Subcutaneous abdominal adipose tissue (tissue), 5 donors: ENCODE measurements at regions not wholly inside any gene's neighbourhood (a gene's known extent, or its start where the extent isn't known, plus 50 kb on each side); places are given as distances from the start of the nearest gene placed in this dataset.

ENCODE experiments used
- H3K27ac ChIP-seq: one replicate; pipeline ENCODE4 v1.7.0; 2013; ENCODE audit warnings: low read depth, mild to moderate bottlenecking, inconsistent platforms, low read length, moderate library complexity
- H3K27me3 ChIP-seq, 5 donors: one replicate each; pipeline ENCODE4 v1.7.0; 2013; ENCODE audit warnings: low read length in 5 of 5, inconsistent platforms in 1 of 5; ENCODE audit not compliant: control insufficient read depth in 5 of 5, insufficient read depth in 4 of 5
- H3K36me3 ChIP-seq, 5 donors: one replicate each; pipeline ENCODE4 v1.7.0; 2013; ENCODE audit warnings: low read length in 5 of 5; ENCODE audit not compliant: control insufficient read depth in 5 of 5, insufficient read depth in 5 of 5
- H3K4me1 ChIP-seq, 5 donors: one replicate each; pipeline ENCODE4 v1.7.0; 2013; ENCODE audit warnings: low read length in 5 of 5, mild to moderate bottlenecking in 3 of 5, moderate library complexity in 1 of 5; ENCODE audit not compliant: control insufficient read depth in 5 of 5, insufficient read depth in 5 of 5
- H3K4me3 ChIP-seq, 5 donors: one replicate each; pipeline ENCODE4 v1.7.0; 2013; ENCODE audit warnings: low read length in 5 of 5, low read depth in 1 of 5
- H3K9ac ChIP-seq, 5 donors: one replicate each; pipeline ENCODE4 v1.7.0; 2013; ENCODE audit warnings: low read length in 5 of 5, mild to moderate bottlenecking in 4 of 5, moderate library complexity in 3 of 5
- H3K9me3 ChIP-seq, 5 donors: one replicate each; pipeline ENCODE4 v1.7.0; 2013; ENCODE audit warnings: low read length in 5 of 5; ENCODE audit not compliant: control insufficient read depth in 5 of 5
- donor health status: healthy.
- donor health status: healthy.
- donor health status: healthy.
- donor health status: healthy.
- donor health status: healthy.

GRCh38 chr5:27535031-27535557 is 496.7 kb upstream of the CDH9 start:
- H3K36me3 ChIP-seq, result no peaks in the 10 kb centered on the region
- peaks cover 0 to 4% (median 0%) of the 10 kb centered on the region in 5 donors for H3K9me3 ChIP-seq
- no peaks in the 10 kb centered on the region for H3K27me3 ChIP-seq
- H3K4me1 ChIP-seq, result no peaks in the 10 kb centered on the region
- H3K9ac ChIP-seq, result no peak overlapping the region
- no peak overlapping the region for H3K27ac ChIP-seq
- no peak overlapping the region for H3K4me3 ChIP-seq

DNA sequence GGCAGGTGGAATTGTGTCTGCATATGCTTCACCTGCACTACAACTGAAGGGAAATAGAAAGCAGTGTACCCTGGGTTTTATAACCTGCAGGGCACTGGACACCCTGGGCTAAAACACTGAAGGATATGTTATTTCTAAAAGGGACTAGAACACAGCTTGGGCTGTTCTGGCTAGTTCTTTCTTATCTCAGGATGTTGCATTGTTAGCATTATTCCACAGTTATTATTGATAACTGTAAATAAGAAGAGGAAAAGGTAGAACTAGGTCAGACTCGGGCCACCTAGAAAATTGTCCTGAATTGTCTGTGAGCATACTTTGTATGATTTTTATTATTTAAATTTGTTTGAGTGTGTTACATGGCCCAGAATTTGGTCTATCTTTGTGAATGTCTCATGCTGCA is 493.9 kb upstream of the CDH9 start:
- no peaks in the 10 kb centered on the region for H3K36me3 ChIP-seq
- H3K27ac ChIP-seq, result no peak overlapping the region
- no peak overlapping the region for H3K9ac ChIP-seq
- H3K4me3 ChIP-seq, result no peak overlapping the region
- H3K9me3 ChIP-seq, result peaks cover 0 to 3% (median 0%) of the 10 kb centered on the region in 5 donors
- H3K4me1 ChIP-seq, result no peaks in the 10 kb centered on the region
- H3K27me3 ChIP-seq, result no peaks in the 10 kb centered on the region

DNA sequence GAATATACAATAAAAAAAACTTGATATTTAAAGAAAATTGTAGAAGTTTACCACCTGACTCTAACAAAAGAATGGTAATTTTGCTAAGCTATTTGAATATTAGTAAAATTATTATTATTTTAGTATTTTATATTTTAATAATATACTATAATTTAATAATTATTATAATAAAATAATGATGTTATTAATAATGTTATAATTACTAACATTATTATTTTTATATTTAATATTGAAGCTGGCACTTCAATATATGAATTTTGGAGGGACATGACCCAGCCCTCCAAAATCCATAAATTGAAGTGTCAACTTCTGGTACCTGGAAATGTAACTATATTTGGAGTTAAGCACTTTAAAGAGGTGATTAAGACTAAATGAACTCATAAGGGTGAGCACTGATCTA is 486.1 kb upstream of the CDH9 start:
- H3K4me3 ChIP-seq, result no peak overlapping the region
- H3K36me3 ChIP-seq, result no peaks in the 10 kb centered on the region
- no peaks in the 10 kb centered on the region for H3K27me3 ChIP-seq
- H3K27ac ChIP-seq, result no peak overlapping the region
- H3K9me3 ChIP-seq, result peaks cover 0 to 4% (median 0%) of the 10 kb centered on the region in 5 donors
- no peaks in the 10 kb centered on the region for H3K4me1 ChIP-seq
- H3K9ac ChIP-seq, result no peak overlapping the region

DNA sequence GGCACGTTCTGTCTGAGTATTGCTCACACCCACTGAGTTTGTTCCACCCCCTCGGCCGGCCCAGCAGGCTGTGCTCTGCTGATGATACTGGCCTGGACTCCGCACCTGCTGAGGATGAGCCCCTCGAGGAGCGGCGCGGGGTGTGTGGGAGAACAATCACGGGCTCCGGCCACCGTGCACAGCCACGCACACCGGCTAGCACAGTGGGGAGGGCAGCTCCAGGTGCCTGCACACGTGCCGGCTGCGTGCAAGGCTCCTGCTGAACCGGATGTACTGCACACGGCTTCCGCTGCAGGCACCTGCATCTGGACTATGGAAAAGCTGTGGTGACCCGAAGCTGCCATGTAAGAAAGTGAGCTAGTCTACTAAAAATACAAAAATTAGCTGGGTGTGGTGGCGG is 485.2 kb upstream of the CDH9 start:
- H3K27ac ChIP-seq, result no peak overlapping the region
- no peaks in the 10 kb centered on the region for H3K36me3 ChIP-seq
- H3K4me3 ChIP-seq, result no peak overlapping the region
- no peak overlapping the region for H3K9ac ChIP-seq
- no peaks in the 10 kb centered on the region for H3K27me3 ChIP-seq
- no peaks in the 10 kb centered on the region for H3K4me1 ChIP-seq
- H3K9me3 ChIP-seq, result peaks cover 0 to 11% (median 0%) of the 10 kb centered on the region in 5 donors

DNA sequence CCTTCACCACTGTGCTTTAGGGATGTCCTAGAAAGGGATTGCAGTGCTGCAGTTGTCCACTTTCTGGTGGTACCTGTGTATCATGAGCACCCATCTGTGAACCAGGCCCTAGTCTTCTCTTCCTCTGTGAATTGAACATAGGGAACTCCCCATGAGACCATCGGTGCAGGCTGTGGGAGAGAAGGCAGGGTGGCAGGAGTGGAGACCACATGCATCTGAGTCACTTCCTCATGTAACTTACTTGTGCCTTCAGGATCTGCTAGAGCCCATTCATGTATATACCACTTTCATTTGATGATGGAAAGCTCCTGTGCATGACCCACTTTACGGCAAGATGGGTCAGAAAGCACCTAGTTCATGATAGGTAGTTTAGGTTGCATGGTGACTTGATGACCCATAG is 478.1 kb upstream of the CDH9 start:
- Histone ChIP-seq H3K9ac (no peak overlapping the region), H3K9me3 (peaks cover 0 to 27% (median 0%) of the 10 kb centered on the region in 5 donors), H3K27ac (no peak overlapping the region), H3K27me3 (no peaks in the 10 kb centered on the region), H3K4me1 (no peaks in the 10 kb centered on the region), H3K4me3 (no peak overlapping the region), H3K36me3 (no peaks in the 10 kb centered on the region)

- Histone ChIP-seq H3K9me3 (peaks cover 0 to 7% (median 0%) of the 10 kb centered on the region in 5 donors), H3K27ac (no peak overlapping the region), H3K27me3 (no peaks in the 10 kb centered on the region), H3K4me3 (no peak overlapping the region), H3K4me1 (no peaks in the 10 kb centered on the region), H3K9ac (no peak overlapping the region), H3K36me3 (no peaks in the 10 kb centered on the region)
Measured at GRCh38 chr5:27511061-27511460, 472.7 kb upstream of the CDH9 start.

- Histone ChIP-seq H3K4me3 (no peak overlapping the region), H3K27ac (no peak overlapping the region), H3K36me3 (no peaks in the 10 kb centered on the region), H3K9ac (no peak overlapping the region), H3K9me3 (peaks cover 0 to 4% (median 0%) of the 10 kb centered on the region in 5 donors), H3K4me1 (no peaks in the 10 kb centered on the region), H3K27me3 (no peaks in the 10 kb centered on the region)
Measured at GRCh38 chr5:27503813-27504212, 465.4 kb upstream of the CDH9 start.

- Histone ChIP-seq H3K4me3 (no peak overlapping the region), H3K27me3 (no peaks in the 10 kb centered on the region), H3K9ac (no peak overlapping the region), H3K4me1 (no peaks in the 10 kb centered on the region), H3K36me3 (no peaks in the 10 kb centered on the region), H3K27ac (no peak overlapping the region), H3K9me3 (peaks cover 0 to 3% (median 0%) of the 10 kb centered on the region in 5 donors)
Measured at GRCh38 chr5:27502236-27502635, 463.9 kb upstream of the CDH9 start.

DNA sequence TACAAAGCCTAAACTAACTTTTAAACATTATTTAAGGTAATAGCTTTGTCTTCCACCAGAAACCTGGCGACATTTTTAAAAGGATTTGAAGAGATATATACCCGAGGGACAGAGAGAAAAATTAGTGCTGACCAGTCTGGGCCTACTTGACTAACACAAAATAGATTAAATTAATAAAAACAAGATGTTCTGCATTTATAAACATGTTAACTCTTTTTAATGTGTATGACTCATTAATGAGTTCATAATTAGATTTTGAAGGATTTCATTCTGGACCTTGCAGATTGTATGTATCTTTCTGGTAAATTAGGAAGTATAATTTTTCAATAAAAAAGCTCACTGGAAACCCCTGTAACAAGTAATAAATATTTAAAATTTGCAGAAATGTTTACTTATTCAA is 459.1 kb upstream of the CDH9 start:
- H3K27me3 ChIP-seq, result no peaks in the 10 kb centered on the region
- no peak overlapping the region for H3K4me3 ChIP-seq
- H3K36me3 ChIP-seq, result no peaks in the 10 kb centered on the region
- no peaks in the 10 kb centered on the region for H3K4me1 ChIP-seq
- H3K9ac ChIP-seq, result no peak overlapping the region
- H3K27ac ChIP-seq, result no peak overlapping the region
- no peaks in the 10 kb centered on the region for H3K9me3 ChIP-seq

GRCh38 chr5:27494887-27495286 is 456.5 kb upstream of the CDH9 start:
- H3K9me3 ChIP-seq, result no peaks in the 10 kb centered on the region
- no peak overlapping the region for H3K4me3 ChIP-seq
- H3K27me3 ChIP-seq, result no peaks in the 10 kb centered on the region
- no peak overlapping the region for H3K27ac ChIP-seq
- H3K36me3 ChIP-seq, result no peaks in the 10 kb centered on the region
- no peaks in the 10 kb centered on the region for H3K4me1 ChIP-seq
- no peak overlapping the region for H3K9ac ChIP-seq
